NCI-H1048 (cell line): ENCODE measurements at regions not wholly inside any gene's neighbourhood (a gene's known extent, or its start where the extent isn't known, plus 50 kb on each side); places are given as distances from the start of the nearest gene placed in this dataset.
A peak's percentile ranks its signal among the peaks of the same experiment; 100 is the strongest.

ENCODE experiments used
- DNase-seq: peaks from one replicate; lab custom pipeline; 2025; lab: John Stamatoyannopoulos, UW

DNA sequence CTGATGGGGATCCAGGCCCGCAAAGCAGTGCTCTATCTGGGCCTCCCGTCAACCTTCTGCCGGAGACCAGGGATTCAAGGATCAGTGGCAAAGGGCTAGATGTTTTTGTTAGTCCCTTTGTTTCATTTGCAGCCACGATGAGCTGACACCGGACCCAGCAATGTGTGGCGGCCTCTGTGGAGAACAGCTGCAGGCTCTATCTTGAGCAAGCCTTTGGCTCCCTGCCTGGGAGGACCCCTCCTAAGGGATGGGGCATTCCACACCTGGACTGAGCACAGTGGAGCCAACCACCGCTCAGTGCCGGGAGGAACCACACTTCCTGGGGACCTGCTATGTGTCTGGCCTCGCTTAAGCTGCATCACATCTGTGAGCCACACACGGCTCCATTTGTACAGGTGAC, 215.8 kb downstream of the RBFOX3 start:
- DNase-seq, result no peak

- peak; percentile 11 for DNase-seq
These were observed 217.3 kb downstream of the RBFOX3 start for GRCh38 chr17:79393358-79394052.

DNA sequence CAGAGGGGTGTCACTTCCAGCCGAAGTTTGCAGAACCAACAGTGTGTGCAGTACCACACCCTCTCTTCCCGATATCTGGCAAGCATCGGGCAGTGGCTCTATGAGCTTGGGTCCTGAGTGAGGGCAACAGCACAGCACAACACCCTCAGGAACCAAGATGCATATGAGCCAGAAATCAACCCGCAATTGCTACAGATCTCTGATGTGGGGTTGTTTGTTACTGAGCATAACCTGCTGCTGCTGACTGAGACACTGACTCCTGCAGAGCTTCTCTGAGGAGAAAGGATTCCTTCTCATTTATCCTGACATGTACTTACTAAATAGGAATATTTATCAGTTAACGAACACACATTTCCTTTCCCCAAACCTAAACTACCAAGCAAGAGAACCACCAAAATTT, 218.3 kb downstream of the RBFOX3 start:
- no peak for DNase-seq

DNA sequence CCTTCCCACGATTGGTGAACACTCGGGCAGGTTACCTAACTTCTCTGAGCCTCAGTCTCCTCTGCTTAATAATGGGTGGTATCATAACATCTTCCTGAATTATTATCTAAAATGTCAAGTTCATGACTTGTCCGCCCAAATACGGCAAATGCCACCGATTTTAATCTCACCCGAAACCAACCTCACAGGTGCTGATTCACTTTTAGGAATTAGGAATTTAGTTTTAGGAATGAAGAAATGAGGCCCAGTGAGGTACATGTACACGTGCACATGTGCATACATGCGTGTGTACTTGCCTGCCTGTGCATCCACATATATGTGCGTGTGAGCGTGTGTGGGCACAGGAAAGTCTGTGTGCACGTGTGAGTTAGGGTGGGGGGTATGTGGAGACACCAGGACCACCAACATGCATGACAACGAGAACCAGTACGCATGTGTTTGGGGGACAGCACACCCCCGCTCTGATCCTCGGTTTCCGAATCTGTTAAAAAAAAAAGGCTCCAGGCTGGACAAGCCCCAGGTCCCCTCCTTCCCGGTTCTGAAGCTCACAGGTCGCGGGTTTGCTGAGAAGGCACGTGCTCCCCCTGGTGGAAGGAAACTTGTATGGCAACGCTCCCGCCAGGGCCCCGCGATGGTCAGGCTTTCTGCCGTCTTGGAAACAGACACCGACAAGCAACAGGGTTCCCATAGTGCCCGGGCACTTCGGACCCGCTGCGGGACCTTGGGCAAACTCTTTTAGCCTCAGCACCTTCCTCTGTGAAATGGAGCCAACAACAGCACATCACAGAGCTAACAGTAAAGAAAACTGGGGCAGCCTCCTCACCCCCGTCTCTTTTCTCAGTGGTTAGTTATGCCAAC, 219.2 kb downstream of the RBFOX3 start:
- peak; percentile 22 for DNase-seq

DNA sequence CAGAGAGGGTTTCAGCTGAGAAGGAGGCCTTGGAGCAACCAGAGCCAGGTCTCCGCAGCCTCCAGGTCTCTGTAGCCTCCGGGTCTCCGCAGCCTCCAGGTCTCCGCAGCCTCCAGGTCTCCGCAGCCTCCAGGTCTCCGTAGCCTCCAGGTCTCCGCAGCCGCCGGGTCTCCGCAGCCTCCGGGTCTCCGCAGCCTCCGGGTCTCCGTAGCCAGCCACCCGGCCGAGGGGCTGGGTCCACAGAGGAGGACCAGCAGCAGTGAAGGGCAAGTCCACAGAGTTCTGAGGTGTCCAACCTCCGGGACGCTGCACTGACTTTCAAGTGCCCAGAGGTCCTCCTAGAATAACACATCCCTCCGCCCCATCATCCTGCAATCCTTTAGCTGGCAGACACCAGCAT, 221.0 kb downstream of the RBFOX3 start:
- no peak for DNase-seq

DNA sequence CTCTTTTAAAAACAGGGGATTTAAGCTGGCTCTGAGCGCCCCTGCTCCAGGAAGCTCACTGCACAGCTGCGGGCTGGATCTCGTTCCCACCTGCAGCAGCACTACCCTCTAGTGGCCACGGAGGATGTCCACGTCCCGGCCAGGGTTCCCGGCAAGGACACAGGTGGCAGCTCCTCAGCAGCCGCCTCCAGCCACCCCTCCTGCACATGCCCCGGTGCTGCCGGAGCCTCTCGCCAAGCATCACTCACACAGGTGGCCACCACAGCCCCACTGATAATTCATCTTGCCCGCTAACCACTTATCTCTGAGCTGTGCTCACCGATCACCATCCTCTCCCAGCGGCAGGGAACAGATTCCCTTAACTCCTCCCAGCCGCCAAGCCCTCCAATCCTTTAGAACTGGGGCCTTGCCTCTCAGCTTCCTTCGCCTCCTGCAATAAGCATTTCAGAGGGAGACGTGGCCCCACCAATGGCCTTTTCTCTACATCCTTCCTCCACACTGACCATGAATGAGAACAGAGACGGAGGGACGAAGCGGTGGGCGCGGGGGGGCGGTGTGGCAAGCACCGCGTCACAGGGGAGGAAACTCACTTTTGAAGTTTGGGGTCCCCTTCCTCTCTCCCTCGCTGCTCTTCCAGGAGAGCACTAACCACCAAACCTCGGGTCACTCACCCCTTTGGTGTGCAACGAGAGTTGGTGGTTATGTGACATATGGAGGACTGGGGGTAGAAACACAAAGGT, 222.1 kb downstream of the RBFOX3 start:
- no peak for DNase-seq

GRCh38 chr17:79387783-79388182, 223.1 kb downstream of the RBFOX3 start:
- no peak for DNase-seq

- no peak for DNase-seq
These were observed 224.8 kb downstream of the RBFOX3 start for GRCh38 chr17:79385962-79386563.

GRCh38 chr17:79382313-79382712, 228.5 kb downstream of the RBFOX3 start:
- no peak for DNase-seq

DNA sequence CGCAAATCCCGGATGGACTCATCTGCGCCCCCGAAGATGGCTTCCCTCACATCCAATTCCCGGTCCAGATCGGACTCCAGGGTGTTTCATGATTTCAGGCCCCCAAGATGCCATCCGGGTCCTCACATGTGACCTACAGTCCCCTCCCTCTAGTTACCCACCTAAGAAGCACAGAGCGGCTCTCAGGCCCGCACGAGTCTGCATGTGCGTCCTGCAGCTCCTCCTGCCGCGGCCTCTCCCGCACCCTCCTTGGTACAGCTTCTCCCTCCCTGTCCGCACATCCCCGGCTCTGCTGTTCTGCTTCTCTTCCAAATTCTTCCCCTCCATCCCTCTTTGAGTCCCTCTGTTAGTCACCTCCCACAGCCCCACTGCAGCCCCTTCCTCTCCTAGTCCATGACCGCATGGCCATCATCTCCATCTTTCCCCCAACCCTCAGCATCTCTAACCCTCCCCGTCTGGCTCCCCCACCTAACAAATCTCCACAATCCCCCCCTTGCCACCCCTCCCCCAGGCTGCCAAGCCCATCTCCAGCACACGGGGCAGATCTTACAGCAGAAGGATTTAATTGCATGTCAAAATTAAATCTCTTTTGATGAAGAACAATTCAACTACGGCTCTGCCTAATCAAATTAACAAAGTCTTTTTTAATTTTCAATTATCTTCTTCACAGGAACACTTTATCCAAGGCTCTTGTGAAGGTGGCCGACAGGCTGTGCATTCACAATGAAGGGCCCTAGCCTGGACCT, 231.0 kb downstream of the RBFOX3 start:
- no peak for DNase-seq

GRCh38 chr17:79377230-79377786, 233.5 kb downstream of the RBFOX3 start:
- DNase-seq, result no peak

- no peak for DNase-seq
These were observed 236.0 kb downstream of the RBFOX3 start for GRCh38 chr17:79374807-79375206.

DNA sequence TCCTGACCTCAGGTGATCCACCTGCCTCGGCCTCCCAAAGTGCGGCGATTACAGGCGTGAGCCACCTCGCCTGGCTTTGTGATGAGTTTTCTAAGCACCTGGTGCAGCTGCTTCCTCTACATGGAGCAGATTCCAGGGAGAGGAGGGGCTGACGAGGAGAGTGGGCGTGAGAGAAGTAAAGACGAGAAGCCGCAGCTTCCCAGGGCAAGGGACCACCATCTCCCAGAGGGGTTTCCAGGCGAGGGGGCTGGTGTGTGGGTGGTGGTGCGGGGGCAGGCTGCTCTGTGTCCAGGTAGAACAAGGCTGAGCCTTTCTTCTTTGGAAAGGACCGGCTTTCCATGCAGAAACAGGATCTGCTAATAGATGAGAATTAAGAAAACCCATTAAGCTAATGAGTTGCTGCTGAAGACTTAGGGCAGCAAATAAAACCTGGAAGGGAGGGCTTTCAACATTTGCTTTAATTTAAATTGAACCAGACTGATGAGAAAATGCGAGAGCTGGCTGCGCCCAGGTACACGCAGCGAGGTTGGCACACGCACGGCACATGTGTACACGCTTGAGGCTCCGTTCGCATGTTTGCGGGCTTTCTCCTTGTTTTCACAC, 236.7 kb downstream of the RBFOX3 start:
- DNase-seq, result no peak

DNA sequence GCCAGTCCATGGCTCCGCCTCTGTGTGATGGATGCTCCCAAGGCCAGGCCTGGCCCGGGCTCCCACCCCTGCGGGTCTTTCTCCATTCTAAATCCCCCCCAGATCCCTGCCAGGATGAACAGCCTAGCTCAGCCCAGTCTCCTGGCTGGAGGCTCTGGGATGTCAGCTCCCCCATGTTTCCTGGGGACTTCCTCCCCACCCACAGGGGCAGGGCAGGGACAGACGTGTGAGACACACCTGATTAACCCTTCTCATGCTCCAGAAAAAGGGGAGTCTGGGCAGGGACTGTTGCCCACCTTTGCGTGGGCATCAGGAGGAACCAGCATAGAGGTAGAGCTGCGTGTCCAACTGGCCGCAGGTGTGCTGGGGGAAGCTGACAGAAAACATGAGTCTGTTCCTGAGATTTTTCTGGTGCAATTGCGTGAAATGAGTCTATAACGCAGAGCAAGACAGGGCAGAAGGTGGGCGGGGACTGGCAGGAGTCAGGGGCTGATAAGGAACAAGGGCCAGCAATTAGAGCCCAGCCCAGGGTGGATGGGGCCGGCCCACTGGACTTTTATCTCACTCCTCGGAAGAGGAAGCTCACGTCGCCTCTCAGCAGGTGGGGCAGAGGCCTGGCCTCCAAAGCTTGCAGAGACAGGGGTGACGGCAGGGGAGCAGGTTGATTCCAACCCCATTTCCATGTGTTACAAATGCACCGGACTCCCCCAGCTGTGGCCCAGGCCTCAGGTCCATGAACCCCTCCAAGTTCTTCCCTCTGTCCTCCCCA, 238.2 kb downstream of the RBFOX3 start:
- DNase-seq, result no peak

DNA sequence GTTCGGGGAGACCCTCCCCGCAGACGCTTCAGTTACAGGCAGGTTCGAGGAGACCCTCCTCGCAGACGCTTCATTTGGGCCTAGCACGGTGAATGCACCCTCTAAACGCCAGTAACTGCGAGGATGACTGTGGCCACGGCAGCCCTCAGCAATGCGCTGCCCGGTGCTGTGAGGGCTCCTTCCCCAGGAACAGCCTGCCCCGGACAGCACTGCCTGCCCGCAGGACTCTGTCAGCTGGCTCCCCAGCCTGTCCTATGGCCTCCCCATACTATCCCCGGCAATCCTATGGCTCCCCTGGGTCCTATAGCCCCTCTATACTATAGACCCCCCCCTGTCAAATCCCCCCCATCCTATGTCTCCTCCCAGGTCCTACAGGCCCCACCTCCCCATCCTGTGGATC, 238.9 kb downstream of the RBFOX3 start:
- DNase-seq, result no peak

GRCh38 chr17:79370594-79370993, 240.3 kb downstream of the RBFOX3 start:
- no peak for DNase-seq

DNA sequence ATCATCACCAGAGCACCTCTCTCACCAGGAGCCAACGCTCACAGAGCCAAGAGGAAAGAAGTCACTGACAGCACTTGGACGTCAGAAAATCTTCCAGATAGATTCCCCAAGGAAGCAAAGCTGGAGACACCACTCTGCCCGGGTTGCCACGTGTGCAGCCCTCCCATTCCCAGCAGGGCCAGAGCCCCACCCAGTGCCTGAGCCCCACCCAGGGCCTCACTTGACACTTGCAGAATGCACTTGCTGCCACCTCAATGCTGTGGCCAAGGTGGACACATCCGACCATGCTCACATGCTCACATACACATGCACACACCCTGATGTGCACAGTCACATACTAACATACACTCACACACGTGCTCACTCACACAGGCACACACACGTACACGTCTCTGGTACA, 240.7 kb downstream of the RBFOX3 start:
- no peak for DNase-seq

DNA sequence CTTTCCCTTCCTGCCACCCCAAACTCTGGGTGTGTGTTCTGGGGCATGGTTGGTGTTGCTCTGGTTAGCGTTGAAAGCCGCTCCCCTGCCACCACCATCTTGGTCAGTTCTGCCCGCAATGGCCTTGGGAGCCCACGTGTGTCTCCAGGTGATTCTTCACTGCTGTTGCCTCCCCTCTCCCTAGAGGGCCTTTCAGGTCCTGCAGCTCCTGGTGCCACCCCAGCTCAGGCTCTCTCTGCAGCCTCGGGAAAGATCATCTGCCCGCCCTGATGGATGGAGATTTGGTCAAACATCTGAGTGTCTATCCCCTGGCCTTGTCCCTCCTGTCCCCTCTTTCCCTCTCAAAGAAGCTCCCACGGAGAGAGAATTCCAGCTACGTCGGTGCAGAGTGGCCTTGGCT, 241.3 kb downstream of the RBFOX3 start:
- DNase-seq, result no peak

DNA sequence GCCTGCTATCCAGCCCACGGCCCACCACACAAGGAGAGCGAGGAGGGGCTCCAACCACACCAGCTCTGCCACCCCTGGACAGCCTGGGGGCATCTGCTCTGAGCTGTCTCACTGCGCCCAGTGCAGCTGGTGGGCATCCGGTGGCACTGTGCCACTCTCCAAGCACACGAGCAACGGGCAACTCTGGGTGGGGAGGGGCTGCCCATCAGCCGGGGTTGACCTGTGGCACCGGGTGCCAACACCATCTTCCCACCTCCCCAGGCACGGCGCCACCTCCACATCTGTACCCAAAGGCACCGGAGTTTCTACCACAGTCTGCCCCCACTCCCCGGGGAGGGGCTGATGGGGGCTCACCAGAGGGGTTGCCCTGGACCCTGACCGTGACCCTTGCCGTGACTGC, 241.8 kb downstream of the RBFOX3 start:
- no peak for DNase-seq

DNA sequence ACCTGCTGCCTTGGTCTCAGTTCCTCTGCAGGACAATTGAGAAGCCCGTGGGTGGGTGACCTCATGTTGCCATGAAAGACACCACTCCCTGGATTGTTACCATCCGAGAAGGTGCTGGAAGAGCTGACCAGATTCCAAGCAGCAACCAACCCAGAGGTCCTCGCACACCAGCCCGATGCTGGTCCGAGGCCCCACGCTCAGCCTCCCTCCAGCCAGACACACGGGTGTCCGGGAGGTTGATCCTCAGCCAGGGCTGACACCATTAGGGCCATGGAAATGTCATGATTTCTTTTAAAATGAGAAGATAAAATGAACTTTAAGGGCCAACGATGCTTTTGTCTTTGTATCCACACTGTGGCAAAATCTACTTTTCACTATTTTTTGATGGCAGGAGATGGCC, 242.3 kb downstream of the RBFOX3 start:
- DNase-seq, result no peak
